ENCODE measurements at regions not wholly inside any gene's neighbourhood (a gene's known extent, or its start where the extent isn't known, plus 50 kb on each side); places are given as distances from the start of the nearest gene placed in this dataset.

- Histone ChIP-seq H3K36me3 (no peaks in the 10 kb centered on the region), H3K4me1 (no peaks in the 10 kb centered on the region), H3K27ac (no peak overlapping the region), H3K4me3 (no peak overlapping the region), H3K9me3 (no peaks in the 10 kb centered on the region), H3K27me3 (no peaks in the 10 kb centered on the region)
- DNase-seq (no peak), ATAC-seq (no peak)
- intact Hi-C loops (cut with DNase I): no loop called here
- TF ChIP-seq POLR2A (IDR thresholded peaks at IDR 0.05) (no peak), CTCF (IDR thresholded peaks at IDR 0.05) (no peak)
- WGBS (ENCODE audit: insufficient coverage, low coverage, low lambda C conversion rate, missing lambda C conversion rate): 66% methylated on average over 7 of the region's 8 CpGs
These were observed 173.7 kb downstream of the TTC32 start for GRCh38 chr2:19728125-19728524.

- intact Hi-C loops (cut with DNase I): no loop called here
- Histone ChIP-seq H3K27ac (no peak overlapping the region), H3K4me1 (no peaks in the 10 kb centered on the region), H3K36me3 (no peaks in the 10 kb centered on the region), H3K27me3 (no peaks in the 10 kb centered on the region), H3K9me3 (no peaks in the 10 kb centered on the region), H3K4me3 (no peak overlapping the region)
- WGBS (ENCODE audit: insufficient coverage, low coverage, low lambda C conversion rate, missing lambda C conversion rate): 81% methylated on average over 4 of the region's 4 CpGs
- no peak for DNase-seq
- TF ChIP-seq CTCF (IDR thresholded peaks at IDR 0.05) (no peak), POLR2A (IDR thresholded peaks at IDR 0.05) (no peak)
- ATAC-seq: no peak
These were observed 176.4 kb downstream of the TTC32 start for GRCh38 chr2:19725392-19725791.

- Histone ChIP-seq H3K4me1 (no peaks in the 10 kb centered on the region), H3K36me3 (no peaks in the 10 kb centered on the region), H3K9me3 (no peaks in the 10 kb centered on the region), H3K27ac (no peak overlapping the region), H3K27me3 (no peaks in the 10 kb centered on the region), H3K4me3 (no peak overlapping the region)
- intact Hi-C loops (cut with DNase I): no loop called here
- 22% methylated on average over 2 of the region's 7 CpGs for WGBS (ENCODE audit: insufficient coverage, low coverage, low lambda C conversion rate, missing lambda C conversion rate)
- ATAC-seq (peak in 1 of 4 donors; percentile 30), DNase-seq (no peak)
- TF ChIP-seq POLR2A (IDR thresholded peaks at IDR 0.05) (no peak), CTCF (IDR thresholded peaks at IDR 0.05) (no peak)
These were observed 178.8 kb downstream of the TTC32 start for GRCh38 chr2:19723021-19723420.

- Histone ChIP-seq H3K27ac (no peak overlapping the region), H3K4me1 (no peaks in the 10 kb centered on the region), H3K36me3 (no peaks in the 10 kb centered on the region), H3K27me3 (no peaks in the 10 kb centered on the region), H3K9me3 (no peaks in the 10 kb centered on the region), H3K4me3 (no peak overlapping the region)
- TF ChIP-seq POLR2A (IDR thresholded peaks at IDR 0.05): no peak
- TF ChIP-seq CTCF (IDR thresholded peaks at IDR 0.05): no peak
- intact Hi-C loops (cut with DNase I): no loop called here
- 91% methylated on average over 2 of the region's 3 CpGs for WGBS (ENCODE audit: insufficient coverage, low coverage, low lambda C conversion rate, missing lambda C conversion rate)
- DNase-seq (no peak), ATAC-seq (no peak)
These were observed 179.2 kb downstream of the TTC32 start for GRCh38 chr2:19722531-19722971.

- Histone ChIP-seq H3K4me3 (no peak overlapping the region), H3K36me3 (no peaks in the 10 kb centered on the region), H3K4me1 (no peaks in the 10 kb centered on the region), H3K9me3 (no peaks in the 10 kb centered on the region), H3K27ac (no peak overlapping the region), H3K27me3 (no peaks in the 10 kb centered on the region)
- 71% methylated on average over 1 of the region's 5 CpGs for WGBS (ENCODE audit: insufficient coverage, low coverage, low lambda C conversion rate, missing lambda C conversion rate)
- no peak for ATAC-seq
- no peak for DNase-seq
- TF ChIP-seq POLR2A (IDR thresholded peaks at IDR 0.05) (no peak), CTCF (IDR thresholded peaks at IDR 0.05) (no peak)
- intact Hi-C loops (cut with DNase I): no loop called here
These were observed 181.5 kb downstream of the TTC32 start for GRCh38 chr2:19720306-19720705.

Data from right lobe of liver (tissue), 6 donors.